A673 (cell line): ENCODE measurements at regions not wholly inside any gene's neighbourhood (a gene's known extent, or its start where the extent isn't known, plus 50 kb on each side); places are given as distances from the start of the nearest gene placed in this dataset.

ENCODE experiments used
- EZH2 ChIP-seq: fragments of 200-600 bp; sonication (generic); IDR thresholded peaks from 2 replicates; pipeline ENCODE4 v1.6.1; 2017; ENCODE audit warnings: borderline replicate concordance, low read depth, mild to moderate bottlenecking, mixed read lengths, antibody characterized with exemption, low read length; ENCODE audit not compliant: poor library complexity, severe bottlenecking
- TF ChIP-seq, protein P1 (sequence below): fragments of 300-800, 200-600 bp; sonication (generic); conservative IDR thresholded peaks from 2 replicates; pipeline ENCODE4 v1.5.1; 2017; ENCODE audit warnings: low read depth, mild to moderate bottlenecking, antibody characterized with exemption, low read length, moderate library complexity, mixed read lengths

DNA sequence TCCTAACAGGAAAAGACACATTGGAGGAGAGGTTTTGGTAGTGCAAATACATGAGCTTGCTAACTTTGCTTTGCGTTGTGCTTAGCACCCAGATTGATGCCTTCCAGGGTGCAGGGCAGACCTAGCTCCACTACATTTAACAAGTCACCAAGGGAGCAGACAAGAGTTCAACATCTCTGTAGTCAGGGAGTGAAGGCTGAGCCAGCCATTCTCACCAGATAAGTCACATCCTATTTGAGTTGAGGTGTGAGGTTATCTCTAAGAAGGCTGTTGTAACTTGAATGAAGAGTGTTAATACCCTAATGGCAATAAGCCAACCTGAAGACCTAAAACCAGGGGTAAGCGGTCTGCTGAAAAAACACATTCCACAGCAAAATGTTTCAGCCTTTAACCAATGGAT lies 69.6 kb upstream of the DSEL start:
- TF ChIP-seq, protein P1, sequence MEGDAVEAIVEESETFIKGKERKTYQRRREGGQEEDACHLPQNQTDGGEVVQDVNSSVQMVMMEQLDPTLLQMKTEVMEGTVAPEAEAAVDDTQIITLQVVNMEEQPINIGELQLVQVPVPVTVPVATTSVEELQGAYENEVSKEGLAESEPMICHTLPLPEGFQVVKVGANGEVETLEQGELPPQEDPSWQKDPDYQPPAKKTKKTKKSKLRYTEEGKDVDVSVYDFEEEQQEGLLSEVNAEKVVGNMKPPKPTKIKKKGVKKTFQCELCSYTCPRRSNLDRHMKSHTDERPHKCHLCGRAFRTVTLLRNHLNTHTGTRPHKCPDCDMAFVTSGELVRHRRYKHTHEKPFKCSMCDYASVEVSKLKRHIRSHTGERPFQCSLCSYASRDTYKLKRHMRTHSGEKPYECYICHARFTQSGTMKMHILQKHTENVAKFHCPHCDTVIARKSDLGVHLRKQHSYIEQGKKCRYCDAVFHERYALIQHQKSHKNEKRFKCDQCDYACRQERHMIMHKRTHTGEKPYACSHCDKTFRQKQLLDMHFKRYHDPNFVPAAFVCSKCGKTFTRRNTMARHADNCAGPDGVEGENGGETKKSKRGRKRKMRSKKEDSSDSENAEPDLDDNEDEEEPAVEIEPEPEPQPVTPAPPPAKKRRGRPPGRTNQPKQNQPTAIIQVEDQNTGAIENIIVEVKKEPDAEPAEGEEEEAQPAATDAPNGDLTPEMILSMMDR = no peak
- TF ChIP-seq EZH2 = no peak
